Mucosa of rectum (tissue), 2 donors: ENCODE measurements at regions not wholly inside any gene's neighbourhood (a gene's known extent, or its start where the extent isn't known, plus 50 kb on each side); places are given as distances from the start of the nearest gene placed in this dataset.
"Not testable (repeated sequence)": the region's sequence is repeated elsewhere in the genome, so short reads cannot be mapped to it uniquely, and the experiment has no call there.

Source experiments
- H3K27ac ChIP-seq, 2 donors: one replicate each; pipeline ENCODE4 v1.7.0; 2013; ENCODE audit warnings: inconsistent platforms in 2 of 2, low read depth in 2 of 2, low read length in 2 of 2
- H3K27me3 ChIP-seq, 2 donors: one replicate each; pipeline ENCODE4 v1.7.0; 2013; ENCODE audit warnings: low read length in 2 of 2; ENCODE audit not compliant: control insufficient read depth in 2 of 2, insufficient read depth in 2 of 2
- H3K36me3 ChIP-seq, 2 donors: one replicate each; pipeline ENCODE4 v1.7.0; 2013; ENCODE audit warnings: low read length in 2 of 2; ENCODE audit not compliant: control insufficient read depth in 2 of 2, insufficient read depth in 2 of 2
- H3K4me1 ChIP-seq, 2 donors: one replicate each; pipeline ENCODE4 v1.7.0; 2013; ENCODE audit warnings: low read length in 2 of 2, mild to moderate bottlenecking in 1 of 2; ENCODE audit not compliant: control insufficient read depth in 2 of 2, insufficient read depth in 2 of 2
- H3K4me3 ChIP-seq, 2 donors: one replicate each; pipeline ENCODE4 v1.7.0; 2013; ENCODE audit warnings: low read length in 2 of 2
- H3K9ac ChIP-seq, 2 donors: one replicate each; pipeline ENCODE4 v1.7.0; 2013; ENCODE audit warnings: low read length in 2 of 2, low read depth in 1 of 2, mild to moderate bottlenecking in 1 of 2
- H3K9me3 ChIP-seq, 2 donors: one replicate each; pipeline ENCODE4 v1.7.0; 2013; ENCODE audit warnings: low read length in 2 of 2; ENCODE audit not compliant: control insufficient read depth in 2 of 2
- donor health status: healthy.
- donor health status: Normal muscosa, but diverticular disease.

DNA sequence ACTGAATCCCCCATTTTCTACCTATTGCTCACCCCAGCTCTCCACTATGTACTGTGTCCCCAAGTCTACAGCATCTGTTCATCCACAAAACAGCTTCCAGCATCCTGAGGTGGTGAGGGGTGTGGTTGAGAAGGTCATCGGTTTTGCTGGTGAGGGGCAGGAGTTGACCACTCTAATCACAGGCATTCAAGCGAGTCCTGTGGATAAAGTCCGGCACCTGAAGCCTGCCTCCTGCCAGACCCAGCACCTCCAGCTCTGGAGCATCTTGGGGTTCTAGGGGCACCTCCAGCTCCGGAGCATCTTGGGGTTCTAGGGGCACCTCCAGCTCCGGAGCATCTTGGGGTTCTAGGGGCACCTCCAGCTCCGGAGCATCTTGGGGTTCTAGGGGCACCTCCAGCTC is 367.2 kb upstream of the FAT1 start:
- not testable (repeated sequence) for H3K27me3 ChIP-seq, H3K4me1 ChIP-seq, H3K36me3 ChIP-seq, H3K9ac ChIP-seq, H3K4me3 ChIP-seq, H3K9me3 ChIP-seq, H3K27ac ChIP-seq

DNA sequence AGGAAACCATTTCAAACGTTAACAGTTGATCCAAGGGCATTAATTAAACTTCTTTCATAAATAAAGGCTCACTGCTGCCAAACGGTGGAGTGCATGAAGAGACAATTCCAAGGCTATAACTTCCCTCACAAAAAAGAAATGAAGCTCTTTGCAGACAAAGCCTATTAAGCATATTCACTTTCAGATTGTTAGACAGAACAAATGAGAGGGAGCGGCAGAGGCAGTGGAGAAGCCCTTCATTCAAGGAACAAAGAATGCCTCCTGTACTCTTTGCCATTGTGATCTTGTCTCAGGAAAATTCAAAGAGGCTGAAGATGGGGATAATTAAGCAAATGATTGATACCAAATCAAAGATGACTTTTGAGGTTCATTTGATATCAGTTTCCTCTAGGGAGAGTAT is 370.5 kb upstream of the FAT1 start:
- H3K9me3 ChIP-seq, result no peaks in the 10 kb centered on the region
- H3K36me3 ChIP-seq, result no peaks in the 10 kb centered on the region
- H3K27me3 ChIP-seq, result no peaks in the 10 kb centered on the region
- H3K27ac ChIP-seq, result no peak overlapping the region
- H3K4me3 ChIP-seq, result no peak overlapping the region
- H3K4me1 ChIP-seq, result no peaks in the 10 kb centered on the region
- no peak overlapping the region for H3K9ac ChIP-seq

DNA sequence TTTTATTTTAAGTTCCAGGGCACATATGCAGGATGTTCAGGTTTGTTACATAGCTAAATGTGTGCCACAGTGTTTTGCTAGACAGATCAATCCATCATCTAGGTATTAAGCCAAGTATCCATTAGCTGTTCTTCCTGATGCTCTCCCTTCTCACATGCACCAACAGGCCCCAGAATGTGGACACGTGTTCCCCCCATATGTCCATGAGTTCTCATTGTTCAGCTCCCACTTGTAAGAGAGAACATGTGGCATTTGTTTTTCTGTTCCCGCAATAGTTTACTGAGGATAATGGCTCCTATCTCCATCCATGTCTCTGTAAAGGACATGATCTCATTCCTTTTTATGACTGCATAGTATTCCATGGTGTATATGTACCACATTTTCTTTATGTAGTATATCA is 374.8 kb upstream of the FAT1 start:
- Histone ChIP-seq H3K27me3 (no peaks in the 10 kb centered on the region), H3K9ac (no peak overlapping the region), H3K36me3 (no peaks in the 10 kb centered on the region), H3K27ac (no peak overlapping the region), H3K4me1 (no peaks in the 10 kb centered on the region), H3K9me3 (no peaks in the 10 kb centered on the region), H3K4me3 (no peak overlapping the region)

DNA sequence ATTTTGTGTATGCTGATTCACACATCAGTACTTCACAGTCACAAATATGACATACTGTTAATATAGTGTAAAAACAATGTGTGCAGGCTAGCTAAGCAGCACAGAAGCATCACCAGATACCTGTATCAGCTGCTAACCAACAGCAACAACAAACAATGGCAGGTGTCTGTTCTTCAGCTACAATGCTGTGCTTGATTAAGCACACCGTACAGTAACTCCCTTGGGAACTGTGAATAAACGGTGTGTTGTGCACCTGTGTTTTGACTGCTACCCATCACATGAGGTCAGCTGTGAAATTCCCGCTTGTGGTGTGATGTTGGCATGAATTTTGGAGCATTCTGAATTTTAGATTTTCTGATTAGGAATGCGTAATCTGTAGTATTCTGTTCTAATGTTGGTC is 379.7 kb upstream of the FAT1 start:
- Histone ChIP-seq H3K4me1 (no peaks in the 10 kb centered on the region), H3K27ac (no peak overlapping the region), H3K9me3 (no peaks in the 10 kb centered on the region), H3K4me3 (no peak overlapping the region), H3K36me3 (no peaks in the 10 kb centered on the region), H3K27me3 (no peaks in the 10 kb centered on the region), H3K9ac (no peak overlapping the region)

- H3K4me3 ChIP-seq, result no peak overlapping the region
- no peak overlapping the region for H3K27ac ChIP-seq
- H3K36me3 ChIP-seq, result no peaks in the 10 kb centered on the region
- H3K27me3 ChIP-seq, result no peaks in the 10 kb centered on the region
- H3K9me3 ChIP-seq, result no peaks in the 10 kb centered on the region
- no peaks in the 10 kb centered on the region for H3K4me1 ChIP-seq
- no peak overlapping the region for H3K9ac ChIP-seq
These were observed 385.2 kb upstream of the FAT1 start for GRCh38 chr4:187108845-187109244.

DNA sequence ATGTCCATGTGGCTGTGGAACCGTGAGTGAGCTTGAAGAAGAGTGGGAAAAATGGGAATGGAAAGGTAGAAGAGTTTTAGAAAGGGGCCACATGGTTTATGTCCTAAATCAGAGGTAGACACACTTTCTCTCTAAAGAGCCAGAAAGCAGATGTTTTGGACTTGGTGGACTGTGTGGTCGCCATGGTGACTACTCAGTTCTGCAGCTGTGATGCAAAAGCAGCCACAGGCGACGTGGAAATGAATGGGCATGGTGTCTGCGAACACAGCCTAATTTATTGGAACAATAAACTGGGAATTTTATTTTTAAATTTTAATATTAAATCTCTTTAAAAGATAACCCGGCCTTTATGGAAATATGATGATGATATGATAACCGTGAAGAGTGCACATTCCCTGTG is 386.0 kb upstream of the FAT1 start:
- no peak overlapping the region for H3K9ac ChIP-seq
- H3K9me3 ChIP-seq, result no peaks in the 10 kb centered on the region
- no peaks in the 10 kb centered on the region for H3K4me1 ChIP-seq
- H3K27ac ChIP-seq, result no peak overlapping the region
- no peak overlapping the region for H3K4me3 ChIP-seq
- no peaks in the 10 kb centered on the region for H3K27me3 ChIP-seq
- no peaks in the 10 kb centered on the region for H3K36me3 ChIP-seq

GRCh38 chr4:187118166-187118565 is 394.5 kb upstream of the FAT1 start:
- Histone ChIP-seq H3K27ac (no peak overlapping the region), H3K4me3 (no peak overlapping the region), H3K9me3 (no peaks in the 10 kb centered on the region), H3K9ac (no peak overlapping the region), H3K4me1 (no peaks in the 10 kb centered on the region), H3K27me3 (no peaks in the 10 kb centered on the region), H3K36me3 (no peaks in the 10 kb centered on the region)

DNA sequence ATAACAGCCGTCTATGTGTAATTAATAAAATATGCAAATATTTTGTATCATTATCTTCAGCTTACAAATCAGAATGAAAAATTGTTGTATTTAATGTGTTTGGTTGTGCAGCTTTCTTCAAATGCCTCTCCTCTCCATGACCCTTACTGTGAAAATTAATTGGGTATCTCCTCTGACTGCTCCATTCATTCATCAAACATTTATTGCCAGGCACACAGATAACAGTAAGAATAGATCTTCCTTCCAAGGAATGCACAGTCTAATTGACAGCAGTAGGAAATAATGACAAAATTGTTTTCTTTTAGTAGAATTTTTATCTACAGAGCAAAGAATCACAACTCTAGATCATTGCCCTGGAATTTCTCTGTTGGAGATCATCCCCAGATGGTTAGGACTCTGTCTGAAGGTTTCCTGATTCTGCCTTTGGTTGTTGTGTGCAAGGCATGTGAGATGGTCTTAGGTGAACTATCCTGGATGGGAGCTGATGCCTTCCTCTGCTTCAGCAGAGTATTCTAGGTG is 395.0 kb upstream of the FAT1 start:
- Histone ChIP-seq H3K9ac (no peak overlapping the region), H3K36me3 (no peaks in the 10 kb centered on the region), H3K27me3 (no peaks in the 10 kb centered on the region), H3K9me3 (no peaks in the 10 kb centered on the region), H3K27ac (no peak overlapping the region), H3K4me1 (no peaks in the 10 kb centered on the region), H3K4me3 (no peak overlapping the region)

- Histone ChIP-seq H3K4me1 (no peaks in the 10 kb centered on the region), H3K4me3 (no peak overlapping the region), H3K9me3 (no peaks in the 10 kb centered on the region), H3K27ac (no peak overlapping the region), H3K36me3 (no peaks in the 10 kb centered on the region), H3K27me3 (no peaks in the 10 kb centered on the region), H3K9ac (no peak overlapping the region)
These were observed 400.7 kb upstream of the FAT1 start for GRCh38 chr4:187124331-187124730.

GRCh38 chr4:187125062-187125461 is 401.4 kb upstream of the FAT1 start:
- Histone ChIP-seq H3K27me3 (no peaks in the 10 kb centered on the region), H3K36me3 (no peaks in the 10 kb centered on the region), H3K4me1 (no peaks in the 10 kb centered on the region), H3K4me3 (no peak overlapping the region), H3K9ac (no peak overlapping the region), H3K27ac (no peak overlapping the region), H3K9me3 (no peaks in the 10 kb centered on the region)

- no peak overlapping the region for H3K27ac ChIP-seq
- H3K9me3 ChIP-seq, result no peaks in the 10 kb centered on the region
- H3K4me1 ChIP-seq, result no peaks in the 10 kb centered on the region
- H3K27me3 ChIP-seq, result no peaks in the 10 kb centered on the region
- H3K9ac ChIP-seq, result no peak overlapping the region
- no peaks in the 10 kb centered on the region for H3K36me3 ChIP-seq
- H3K4me3 ChIP-seq, result no peak overlapping the region
These were observed 403.8 kb upstream of the FAT1 start for GRCh38 chr4:187127456-187127855.
